ENCODE measurements at regions not wholly inside any gene's neighbourhood (a gene's known extent, or its start where the extent isn't known, plus 50 kb on each side); places are given as distances from the start of the nearest gene placed in this dataset.

- H3K4me3 ChIP-seq (ENCODE audit: low read length), result no peak overlapping the region
- DNase-seq (ENCODE audit: low read depth), result no peak
- TF ChIP-seq CTCF (IDR thresholded peaks at IDR 0.05; ENCODE audit: insufficient read depth, low read depth, low read length, missing control alignments), result no peak
Observed at GRCh38 chr10:124305131-124305530, 113.6 kb downstream of the OAT start.

DNA sequence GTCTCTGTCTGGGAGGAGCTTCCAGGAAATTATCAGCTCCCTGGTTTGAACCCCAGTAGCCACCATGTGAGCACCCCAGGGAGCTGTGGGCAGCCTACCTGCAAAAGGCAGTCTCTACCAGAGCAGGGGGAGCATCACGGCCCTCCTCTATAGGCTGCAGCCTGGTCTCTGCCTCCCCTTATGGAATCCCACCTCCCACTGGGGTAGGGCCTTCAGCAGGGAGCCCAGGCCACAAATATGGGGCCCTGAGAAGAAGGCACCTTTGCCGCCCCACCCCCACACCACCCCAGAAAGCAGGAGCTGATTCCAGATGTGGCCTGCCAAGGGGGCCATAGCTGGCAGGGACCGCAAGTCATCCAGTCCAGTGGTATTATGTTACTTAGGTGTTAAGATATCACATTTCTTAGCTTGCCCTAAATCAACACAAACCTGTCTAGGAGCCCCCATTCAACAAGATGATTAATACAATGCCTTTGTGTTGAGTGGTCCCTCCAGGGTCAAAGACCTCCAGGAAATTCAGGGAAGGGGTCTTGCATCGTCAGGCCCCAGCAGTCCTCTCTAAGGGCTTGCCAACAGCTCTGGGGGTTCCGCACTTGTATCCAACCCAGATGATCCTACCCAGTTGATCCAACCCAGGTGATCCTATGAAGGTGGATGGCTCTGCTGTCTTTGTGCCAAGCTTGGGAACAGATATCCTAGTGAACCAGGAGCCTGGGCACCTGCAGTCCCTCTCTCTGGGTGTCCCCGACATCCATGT, 114.9 kb downstream of the OAT start:
- H3K4me3 ChIP-seq (ENCODE audit: low read length), result no peak overlapping the region
- no peak for DNase-seq (ENCODE audit: low read depth)
- no peak for TF ChIP-seq CTCF (IDR thresholded peaks at IDR 0.05; ENCODE audit: insufficient read depth, low read depth, low read length, missing control alignments)

DNA sequence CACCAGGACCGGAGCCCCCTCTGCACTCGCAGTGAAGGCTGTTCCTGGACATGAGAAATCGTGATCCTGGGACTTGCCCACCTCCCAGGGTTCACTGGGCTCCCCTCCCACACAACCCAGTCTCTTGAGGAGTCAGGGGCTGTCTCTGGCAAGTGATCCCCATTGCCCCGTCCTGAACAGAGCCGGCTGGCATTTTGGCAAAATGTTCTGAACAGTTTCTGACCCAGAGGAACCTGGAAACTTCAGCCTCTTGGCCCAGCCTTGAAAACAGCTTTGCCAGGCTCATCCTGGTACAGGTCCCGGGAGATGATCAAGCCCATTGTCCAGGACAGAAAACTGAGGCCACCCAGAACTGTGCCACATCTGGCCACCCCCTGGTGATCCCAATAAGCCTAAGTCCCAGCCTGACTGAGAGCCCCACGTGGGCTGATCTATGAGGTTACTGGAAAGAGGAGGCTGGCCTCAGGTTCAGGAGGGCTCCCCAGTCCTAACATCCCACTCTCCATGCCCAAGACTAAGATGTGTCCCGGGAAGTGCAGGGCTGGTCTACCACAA, 115.7 kb downstream of the OAT start:
- H3K4me3 ChIP-seq (ENCODE audit: low read length), result no peak overlapping the region
- no peak for DNase-seq (ENCODE audit: low read depth)
- no peak for TF ChIP-seq CTCF (IDR thresholded peaks at IDR 0.05; ENCODE audit: insufficient read depth, low read depth, low read length, missing control alignments)

GRCh38 chr10:124301736-124302135, 117.0 kb downstream of the OAT start:
- no peak overlapping the region for H3K4me3 ChIP-seq (ENCODE audit: low read length)
- DNase-seq (ENCODE audit: low read depth), result peak; percentile 46
- TF ChIP-seq CTCF (IDR thresholded peaks at IDR 0.05; ENCODE audit: insufficient read depth, low read depth, low read length, missing control alignments), result no peak

DNA sequence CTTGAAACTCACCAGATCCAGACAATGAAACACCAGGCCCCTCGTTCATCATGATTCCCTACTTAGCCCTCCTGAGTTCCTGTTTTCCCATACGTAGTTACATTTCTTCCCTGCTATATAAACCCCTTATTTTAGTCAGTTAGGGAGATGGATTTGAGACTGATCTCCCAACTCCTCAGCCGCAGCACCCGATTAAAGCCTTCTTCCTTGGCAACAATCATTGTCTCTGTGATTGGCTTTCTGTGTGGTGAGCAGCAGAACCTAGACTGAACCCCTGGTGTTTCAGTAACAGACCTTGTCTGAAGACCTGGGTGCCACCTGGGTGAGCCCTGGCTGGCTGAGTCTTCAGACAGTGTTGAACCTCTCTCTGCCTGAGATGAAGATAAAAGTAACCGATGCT, 118.0 kb downstream of the OAT start:
- DNase-seq (ENCODE audit: low read depth), result no peak
- no peak for TF ChIP-seq CTCF (IDR thresholded peaks at IDR 0.05; ENCODE audit: insufficient read depth, low read depth, low read length, missing control alignments)
- no peak overlapping the region for H3K4me3 ChIP-seq (ENCODE audit: low read length)

- H3K4me3 ChIP-seq (ENCODE audit: low read length), result no peak overlapping the region
- no peak for TF ChIP-seq CTCF (IDR thresholded peaks at IDR 0.05; ENCODE audit: insufficient read depth, low read depth, low read length, missing control alignments)
- DNase-seq (ENCODE audit: low read depth), result no peak
Observed at GRCh38 chr10:124300224-124300623, 118.5 kb downstream of the OAT start.

DNA sequence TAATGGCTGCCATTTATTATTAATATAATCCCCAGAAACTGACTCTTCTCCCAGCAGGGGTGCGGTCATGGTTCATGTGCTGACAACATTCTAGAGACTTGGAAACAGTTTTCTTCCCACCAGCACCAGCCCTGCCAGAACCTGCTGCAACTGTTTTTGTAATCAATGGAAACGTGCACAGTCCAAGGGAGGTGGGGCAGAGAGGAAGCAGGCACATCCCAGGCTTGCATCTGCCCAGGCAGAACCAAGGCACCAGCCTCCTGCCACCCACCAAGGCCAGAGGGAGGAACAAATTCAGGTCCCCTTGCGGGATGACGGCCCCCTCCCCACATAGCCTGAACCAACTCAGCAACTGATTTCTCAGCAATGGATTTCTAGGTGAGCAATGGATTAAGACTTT, 119.0 kb downstream of the OAT start:
- H3K4me3 ChIP-seq (ENCODE audit: low read length), result no peak overlapping the region
- TF ChIP-seq CTCF (IDR thresholded peaks at IDR 0.05; ENCODE audit: insufficient read depth, low read depth, low read length, missing control alignments), result no peak
- DNase-seq (ENCODE audit: low read depth), result peak; percentile 19
